Hippocampal formation (tissue), 2 donors: ENCODE measurements at regions not wholly inside any gene's neighbourhood (a gene's known extent, or its start where the extent isn't known, plus 50 kb on each side); places are given as distances from the start of the nearest gene placed in this dataset.
A peak's percentile ranks its signal among the peaks of the same experiment; 100 is the strongest.
"Not testable (repeated sequence)": the region's sequence is repeated elsewhere in the genome, so short reads cannot be mapped to it uniquely, and the experiment has no call there.

ENCODE experiments used
- DNase-seq, 2 donors: peaks; one replicate each; lab custom pipeline; 2025; lab: John Stamatoyannopoulos, UW

DNA sequence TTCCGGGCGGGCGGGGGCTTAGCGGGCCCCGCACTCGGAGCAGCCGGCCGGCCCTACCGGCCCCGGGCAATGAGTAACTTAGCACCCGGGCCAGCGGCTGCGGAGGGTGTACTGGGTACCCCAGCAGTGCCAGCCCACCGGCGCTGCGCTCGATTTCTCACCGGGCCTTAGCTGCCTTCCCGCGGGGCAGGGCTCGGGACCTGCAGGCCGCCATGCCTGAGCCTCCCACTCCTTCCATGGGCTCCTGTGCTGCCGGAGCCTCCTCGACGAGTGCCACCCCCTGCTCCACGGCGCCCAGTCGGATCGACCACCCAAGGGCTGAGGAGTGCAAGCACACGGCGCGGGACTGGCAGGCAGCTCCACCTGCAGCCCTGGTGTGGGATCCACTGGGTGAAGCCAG lies 427.1 kb downstream of the NAF1 start:
- not testable (repeated sequence) for DNase-seq

DNA sequence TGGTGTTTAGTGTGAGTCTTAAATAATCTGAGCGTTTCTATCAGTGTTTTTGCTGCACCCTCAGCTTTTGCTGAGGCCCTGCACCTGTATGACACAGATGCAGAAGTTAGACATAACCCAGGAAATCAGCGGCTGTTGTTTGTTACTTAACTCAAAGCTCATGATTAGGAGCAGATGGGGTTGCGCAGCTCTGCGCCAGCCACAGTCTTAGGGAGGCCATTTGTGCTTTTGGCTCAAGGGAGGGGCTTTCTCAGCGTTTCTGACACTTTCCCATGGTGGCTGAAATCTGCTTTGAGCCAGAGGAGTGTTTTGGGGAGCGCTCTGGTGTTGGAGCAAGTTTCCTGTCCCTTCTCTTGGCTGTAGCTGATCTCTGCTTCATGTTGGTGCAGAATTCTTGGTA lies 433.8 kb downstream of the NAF1 start:
- no peak for DNase-seq

- no peak for DNase-seq
Measured at GRCh38 chr4:162727766-162728165, 438.9 kb downstream of the NAF1 start.

- DNase-seq: no peak
Measured at GRCh38 chr4:162727232-162727631, 439.5 kb downstream of the NAF1 start.

- no peak for DNase-seq
Measured at GRCh38 chr4:162715401-162715800, 451.3 kb downstream of the NAF1 start.

DNA sequence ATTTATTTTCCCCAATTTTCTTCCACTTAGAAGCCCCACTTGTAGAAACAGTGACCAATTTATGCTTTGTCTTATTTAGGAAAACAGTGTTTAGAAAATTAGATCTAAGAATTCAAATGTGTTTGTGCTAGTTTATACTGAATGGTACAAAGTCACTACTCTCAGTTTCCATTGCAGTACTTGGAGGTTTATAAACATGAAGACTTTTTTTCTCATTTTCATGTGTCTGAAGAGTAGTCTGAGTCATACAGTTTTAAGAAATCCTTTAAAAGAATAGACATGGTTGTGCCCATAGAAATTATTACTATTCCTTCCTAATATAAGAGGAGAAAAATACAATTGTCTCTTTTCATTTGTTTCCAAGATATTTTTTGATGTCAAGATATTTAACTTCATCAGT lies 458.7 kb downstream of the NAF1 start:
- no peak for DNase-seq

DNA sequence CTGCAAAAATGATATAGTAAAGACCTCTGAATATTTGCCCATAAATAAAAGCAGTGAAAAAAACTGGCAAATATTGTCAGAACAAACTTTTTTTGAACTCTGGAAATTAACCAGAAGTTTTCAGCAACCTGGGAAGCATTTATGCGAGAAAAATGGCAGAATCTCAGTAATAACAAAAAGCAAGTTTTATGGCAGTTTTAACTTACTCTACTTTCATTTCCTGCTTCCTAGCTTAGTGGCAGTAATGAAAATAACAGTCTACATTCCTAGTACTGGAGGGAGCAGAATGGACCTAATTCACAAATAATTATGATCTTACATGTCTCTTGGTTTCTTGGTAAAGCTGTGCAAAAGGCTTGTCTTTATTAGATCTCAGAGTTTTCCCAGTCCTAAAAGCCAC lies 460.1 kb downstream of the NAF1 start:
- no peak for DNase-seq

GRCh38 chr4:162706051-162706450 lies 460.6 kb downstream of the NAF1 start:
- DNase-seq: no peak

GRCh38 chr4:162705130-162705803 lies 461.4 kb downstream of the NAF1 start:
- no peak for DNase-seq

DNA sequence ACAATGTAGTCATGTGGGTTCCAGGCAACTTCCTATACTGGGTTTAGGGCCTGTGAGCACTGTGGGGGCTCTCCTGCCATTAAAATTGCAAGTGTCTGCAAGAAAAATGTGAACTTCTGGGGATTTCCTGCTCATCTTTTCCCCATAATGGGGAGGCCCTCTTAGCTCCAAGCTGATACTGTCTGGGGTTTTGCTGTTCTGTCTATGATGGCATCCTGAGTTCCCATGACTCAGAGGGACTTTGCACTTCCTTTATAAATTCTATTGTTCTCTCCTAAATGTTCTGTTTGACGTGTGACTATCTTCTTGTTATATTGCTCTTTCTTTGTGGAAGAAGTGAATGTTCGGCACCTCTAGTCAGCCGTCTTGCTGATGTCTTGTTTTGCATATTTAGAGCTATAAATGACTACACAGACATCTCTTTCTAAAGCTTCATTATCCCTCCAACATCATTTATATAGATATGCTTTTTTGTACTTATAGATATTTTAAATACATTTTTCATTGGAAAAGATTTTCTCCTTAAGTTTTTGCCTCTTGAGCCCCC lies 465.8 kb downstream of the NAF1 start:
- DNase-seq: no peak

- no peak for DNase-seq
Measured at GRCh38 chr4:162700358-162700757, 466.3 kb downstream of the NAF1 start.

DNA sequence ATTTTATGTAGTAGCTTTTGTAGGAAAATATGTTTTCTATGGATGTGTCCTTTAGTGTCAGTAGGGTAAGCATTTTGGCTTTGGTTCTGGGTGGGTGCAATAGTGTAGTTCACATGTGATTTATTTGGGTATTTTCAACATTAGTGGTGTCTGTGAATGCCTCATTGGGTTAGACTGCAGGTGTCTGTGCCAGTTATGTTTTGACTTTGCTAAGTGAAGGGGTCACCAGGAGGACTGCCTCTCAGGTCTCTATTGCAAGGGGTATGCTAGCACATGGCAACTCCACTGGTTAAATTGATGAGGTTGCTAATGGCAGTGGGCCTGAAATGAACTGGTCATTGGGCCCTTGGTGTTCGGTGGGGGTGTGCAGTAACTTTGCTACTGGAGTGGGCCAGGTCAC lies 467.1 kb downstream of the NAF1 start:
- DNase-seq: no peak

DNA sequence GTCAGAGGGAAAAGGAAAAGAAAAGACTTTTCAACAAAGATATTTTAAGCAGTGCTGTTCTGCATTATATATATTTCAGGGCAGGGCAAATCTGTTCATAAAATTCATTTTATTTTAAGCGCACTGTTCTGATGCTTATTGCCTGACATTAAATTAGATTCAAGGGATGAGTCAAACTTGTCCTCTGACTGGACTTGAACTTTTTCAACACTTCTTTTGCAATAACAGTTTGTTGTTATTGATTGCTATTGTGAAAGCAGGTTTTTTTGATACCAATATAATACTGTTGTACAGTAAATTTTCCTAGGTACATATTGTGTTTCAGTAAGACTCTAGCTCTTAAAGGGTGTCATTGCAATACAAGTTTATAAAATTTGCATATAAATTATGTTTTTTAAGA lies 481.3 kb downstream of the NAF1 start:
- DNase-seq: no peak

GRCh38 chr4:162684998-162685397 lies 481.7 kb downstream of the NAF1 start:
- no peak for DNase-seq

DNA sequence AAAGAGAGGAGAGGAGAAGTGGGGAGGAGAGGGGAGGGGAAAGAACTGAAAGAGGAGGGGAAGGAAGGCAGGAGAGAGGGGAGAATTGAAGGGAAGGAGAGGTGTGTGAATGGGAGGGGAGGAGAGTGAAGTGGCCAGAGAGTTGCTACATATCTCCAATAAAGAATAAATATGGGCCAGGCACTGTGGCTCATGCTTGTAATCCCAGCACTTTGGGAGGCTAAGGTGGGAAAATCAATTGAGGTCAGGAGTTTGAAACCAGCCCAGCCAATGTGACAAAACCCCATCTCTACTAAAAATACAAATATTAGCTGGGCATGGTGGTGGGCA lies 482.4 kb downstream of the NAF1 start:
- no peak for DNase-seq

- no peak for DNase-seq
Measured at GRCh38 chr4:162683659-162684370, 482.9 kb downstream of the NAF1 start.

GRCh38 chr4:162682651-162683050 lies 484.0 kb downstream of the NAF1 start:
- DNase-seq: no peak

- DNase-seq: no peak
Measured at GRCh38 chr4:162681212-162681611, 485.5 kb downstream of the NAF1 start.

- no peak for DNase-seq
Measured at GRCh38 chr4:162675661-162676060, 491.0 kb downstream of the NAF1 start.

DNA sequence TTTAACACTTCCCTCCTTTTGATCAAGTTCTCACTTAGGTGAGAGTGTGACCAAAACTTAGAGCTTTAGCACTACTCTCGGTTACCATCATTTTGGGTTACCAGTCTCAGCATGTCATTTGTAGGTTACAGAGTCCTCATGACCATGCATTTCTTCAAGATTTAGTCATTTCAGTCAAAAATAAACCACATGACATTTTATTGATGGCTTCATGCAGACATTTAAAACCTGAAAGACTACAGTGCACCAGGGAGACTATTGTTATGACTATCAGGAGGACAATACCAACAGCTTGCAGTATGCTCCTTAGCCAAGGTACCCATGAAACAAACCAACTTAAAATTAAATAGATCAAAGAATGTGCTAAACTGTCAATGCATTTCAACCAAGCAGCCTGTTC lies 498.1 kb upstream of the FSTL5 start:
- DNase-seq: no peak

- DNase-seq: no peak
Measured at GRCh38 chr4:162659716-162660115, 495.9 kb upstream of the FSTL5 start.

DNA sequence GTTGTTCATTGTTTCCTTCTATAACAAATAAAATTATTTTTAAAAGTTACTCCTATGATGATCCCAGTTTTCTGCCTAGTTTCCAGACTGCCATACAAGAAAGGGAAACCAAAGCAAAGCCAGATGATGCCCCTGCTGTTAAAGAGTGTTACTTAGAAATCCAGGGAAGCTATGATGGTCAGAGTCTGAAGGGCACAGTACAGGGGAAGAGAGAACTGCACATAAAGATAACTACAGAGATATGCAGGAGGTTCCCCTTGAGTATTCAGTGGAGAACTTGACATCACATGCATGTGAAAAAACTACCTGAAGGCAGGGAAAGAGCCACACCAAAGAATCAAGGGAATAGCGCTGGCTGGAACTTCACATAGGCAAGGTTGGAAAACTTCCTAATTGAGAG lies 494.2 kb upstream of the FSTL5 start:
- DNase-seq: no peak

DNA sequence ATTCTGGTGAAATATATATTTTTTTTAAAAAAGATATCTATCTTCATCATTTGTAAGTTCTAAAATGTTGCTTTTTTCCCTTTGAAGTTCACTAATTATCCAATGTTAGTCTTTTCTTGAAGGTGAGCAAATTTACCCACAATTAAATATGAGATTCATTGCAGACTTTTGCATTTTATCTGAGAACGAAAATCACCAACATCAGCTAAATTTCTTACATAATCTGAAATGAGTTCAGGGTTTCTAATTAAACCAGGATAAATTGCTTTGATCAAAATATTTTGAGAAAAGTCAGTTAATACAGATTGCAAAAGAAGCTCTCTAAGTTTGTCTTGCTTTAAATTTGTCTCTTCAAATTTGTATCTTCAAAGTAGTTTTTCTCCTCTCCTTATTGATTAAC lies 486.4 kb upstream of the FSTL5 start:
- no peak for DNase-seq

GRCh38 chr4:162645381-162645780 lies 481.6 kb upstream of the FSTL5 start:
- peak in 1 of 2 donors; percentile 0 for DNase-seq
